ENCODE measurements at regions not wholly inside any gene's neighbourhood (a gene's known extent, or its start where the extent isn't known, plus 50 kb on each side); places are given as distances from the start of the nearest gene placed in this dataset.

- Histone ChIP-seq H4K20me1 (ENCODE audit: control insufficient read depth, extremely low read depth, insufficient read depth, low read length) (no peaks in the 10 kb centered on the region), H3K4me1 (ENCODE audit: control insufficient read depth, extremely low read depth, insufficient read depth, low read length) (peaks cover 36% of the 10 kb centered on the region), H3K4me3 (ENCODE audit: control insufficient read depth in 2 of 3, extremely low read depth in 1 of 3, insufficient read depth in 2 of 3, low read depth in 1 of 3, low read length in 3 of 3) (peak overlapping the region in 2 of 3 experiments; percentile 36 to 59), H3K4me2 (ENCODE audit: control insufficient read depth, extremely low read depth, insufficient read depth, low read depth, low read length) (peak overlapping the region; percentile 87), H3K9me3 (ENCODE audit: control insufficient read depth, low read depth, low read length) (no peaks in the 10 kb centered on the region), H3K27me3 (ENCODE audit: control insufficient read depth, extremely low read depth, insufficient read depth, low read length) (no peaks in the 10 kb centered on the region), H3K9ac (ENCODE audit: control insufficient read depth, extremely low read depth, insufficient read depth, low read length) (peak overlapping the region; percentile 73), H3K27ac (ENCODE audit: control insufficient read depth, insufficient read depth, low read length) (peak overlapping the region; percentile 75), H2AFZ (ENCODE audit: control insufficient read depth, low read length) (peak overlapping the region; percentile 54), H3K9me1 (ENCODE audit: control insufficient read depth, extremely low read depth, insufficient read depth, low read length) (no peaks in the 10 kb centered on the region), H3K36me3 (ENCODE audit: control insufficient read depth in 2 of 2, extremely low read depth in 1 of 2, insufficient read depth in 2 of 2, low read length in 2 of 2) (no peaks in the 10 kb centered on the region), H3K79me2 (ENCODE audit: control insufficient read depth, insufficient read depth, low read length) (no peaks in the 10 kb centered on the region)
- FAIRE-seq (peak; percentile 70), DNase-seq (ENCODE audit: low read depth, low spot score) (no peak)
- peak; percentile 67 to 73 (median 67) for TF ChIP-seq CTCF (optimal IDR thresholded peaks at IDR 0.05 in 1 of 3, IDR thresholded peaks at IDR 0.05 in 1 of 3, conservative IDR thresholded peaks at IDR 0.05 in 1 of 3; ENCODE audit: extremely low read depth in 1 of 3, insufficient read depth in 2 of 3, low read length in 3 of 3)
- no peak for TF ChIP-seq EZH2 (IDR thresholded peaks at IDR 0.05; ENCODE audit: low read length)
- dilution Hi-C loops (cut with MboI; ENCODE audit: extremely low pct_ligation_motif_present, low sequenced_read_pairs) = no loop called here
Measured at GRCh38 chr9:108272349-108272899, 583.4 kb downstream of the ACTL7B start.

GRCh38 chr9:108271646-108272348, 584.0 kb downstream of the ACTL7B start:
- Histone ChIP-seq H3K4me3 (ENCODE audit: control insufficient read depth in 2 of 3, extremely low read depth in 1 of 3, insufficient read depth in 2 of 3, low read depth in 1 of 3, low read length in 3 of 3) (peak overlapping the region in 2 of 3 experiments; percentile 36 to 59), H2AFZ (ENCODE audit: control insufficient read depth, low read length) (peak overlapping the region; percentile 54), H4K20me1 (ENCODE audit: control insufficient read depth, extremely low read depth, insufficient read depth, low read length) (no peaks in the 10 kb centered on the region), H3K36me3 (ENCODE audit: control insufficient read depth in 2 of 2, extremely low read depth in 1 of 2, insufficient read depth in 2 of 2, low read length in 2 of 2) (no peaks in the 10 kb centered on the region), H3K27me3 (ENCODE audit: control insufficient read depth, extremely low read depth, insufficient read depth, low read length) (no peaks in the 10 kb centered on the region), H3K4me1 (ENCODE audit: control insufficient read depth, extremely low read depth, insufficient read depth, low read length) (peaks cover 36% of the 10 kb centered on the region), H3K9me3 (ENCODE audit: control insufficient read depth, low read depth, low read length) (no peaks in the 10 kb centered on the region), H3K27ac (ENCODE audit: control insufficient read depth, insufficient read depth, low read length) (peak overlapping the region; percentile 75), H3K79me2 (ENCODE audit: control insufficient read depth, insufficient read depth, low read length) (no peaks in the 10 kb centered on the region), H3K9ac (ENCODE audit: control insufficient read depth, extremely low read depth, insufficient read depth, low read length) (peak overlapping the region; percentile 73), H3K4me2 (ENCODE audit: control insufficient read depth, extremely low read depth, insufficient read depth, low read depth, low read length) (peak overlapping the region; percentile 87), H3K9me1 (ENCODE audit: control insufficient read depth, extremely low read depth, insufficient read depth, low read length) (no peaks in the 10 kb centered on the region)
- FAIRE-seq (peak; percentile 69), DNase-seq (ENCODE audit: low read depth, low spot score) (no peak)
- dilution Hi-C loops (cut with MboI; ENCODE audit: extremely low pct_ligation_motif_present, low sequenced_read_pairs) = no loop called here
- no peak for TF ChIP-seq EZH2 (IDR thresholded peaks at IDR 0.05; ENCODE audit: low read length)

Data from keratinocyte (primary cell).